ENCODE measurements at regions not wholly inside any gene's neighbourhood (a gene's known extent, or its start where the extent isn't known, plus 50 kb on each side); places are given as distances from the start of the nearest gene placed in this dataset.
A peak's percentile ranks its signal among the peaks of the same experiment; 100 is the strongest.
"Not testable (repeated sequence)": the region's sequence is repeated elsewhere in the genome, so short reads cannot be mapped to it uniquely, and the experiment has no call there.

GRCh38 chr12:131230340-131231031 is 276.8 kb downstream of the ADGRD1 start:
- Mint-ChIP-seq H3K27ac (no peak overlapping the region), H3K27me3 (peaks cover 23% of the 10 kb centered on the region), H3K9me3 (peaks cover 19% of the 10 kb centered on the region), H3K4me3 (no peak overlapping the region), H3K36me3 (ENCODE audit: low read depth) (no peaks in the 10 kb centered on the region), H3K4me1 (ENCODE audit: low read depth) (peaks cover 36% of the 10 kb centered on the region)
- intact Hi-C loops (cut with micrococcal nuclease): no loop called here

- H3K4me1 Mint-ChIP-seq (ENCODE audit: low read depth): peaks cover 36% of the 10 kb centered on the region
- intact Hi-C loops (cut with micrococcal nuclease): no loop called here
These were observed 277.6 kb downstream of the ADGRD1 start for GRCh38 chr12:131231032-131231980.

GRCh38 chr12:131232036-131232435 is 278.3 kb downstream of the ADGRD1 start:
- Mint-ChIP-seq H3K27ac (peak overlapping the region; percentile 43), H3K4me1 (ENCODE audit: low read depth) (peaks cover 36% of the 10 kb centered on the region), H3K4me3 (no peak overlapping the region), H3K36me3 (ENCODE audit: low read depth) (no peaks in the 10 kb centered on the region), H3K27me3 (peaks cover 28% of the 10 kb centered on the region), H3K9me3 (peaks cover 19% of the 10 kb centered on the region)
- intact Hi-C loops (cut with micrococcal nuclease): no loop called here

More at GRCh38 chr12:131231032-131231980, 277.6 kb downstream of the ADGRD1 start:
- Mint-ChIP-seq H3K27me3 (peaks cover 28% of the 10 kb centered on the region), H3K36me3 (ENCODE audit: low read depth) (no peaks in the 10 kb centered on the region), H3K4me3 (no peak overlapping the region), H3K27ac (peak overlapping the region; percentile 43), H3K9me3 (peaks cover 19% of the 10 kb centered on the region)

GRCh38 chr12:131232872-131233271 is 279.2 kb downstream of the ADGRD1 start:
- H3K4me3 Mint-ChIP-seq; intact Hi-C loops (cut with micrococcal nuclease); H3K36me3 Mint-ChIP-seq (ENCODE audit: low read depth); H3K27ac Mint-ChIP-seq: not testable (repeated sequence)
- Mint-ChIP-seq H3K27me3 (peaks cover 28% of the 10 kb centered on the region), H3K4me1 (ENCODE audit: low read depth) (peaks cover 36% of the 10 kb centered on the region), H3K9me3 (peaks cover 19% of the 10 kb centered on the region)

GRCh38 chr12:131233850-131234789 is 280.4 kb downstream of the ADGRD1 start:
- H3K9me3 Mint-ChIP-seq: peaks cover 19% of the 10 kb centered on the region
- H3K36me3 Mint-ChIP-seq (ENCODE audit: low read depth); H3K27ac Mint-ChIP-seq; intact Hi-C loops (cut with micrococcal nuclease); H3K4me3 Mint-ChIP-seq: not testable (repeated sequence)
- peaks cover 36% of the 10 kb centered on the region for H3K4me1 Mint-ChIP-seq (ENCODE audit: low read depth)
- H3K27me3 Mint-ChIP-seq: peaks cover 22% of the 10 kb centered on the region

GRCh38 chr12:131234841-131235271 is 281.1 kb downstream of the ADGRD1 start:
- H3K4me3 Mint-ChIP-seq; H3K36me3 Mint-ChIP-seq (ENCODE audit: low read depth); H3K27ac Mint-ChIP-seq; intact Hi-C loops (cut with micrococcal nuclease): not testable (repeated sequence)
- Mint-ChIP-seq H3K4me1 (ENCODE audit: low read depth) (peaks cover 32% of the 10 kb centered on the region), H3K9me3 (peaks cover 19% of the 10 kb centered on the region), H3K27me3 (peaks cover 14% of the 10 kb centered on the region)

- Mint-ChIP-seq H3K27me3 (peaks cover 4% of the 10 kb centered on the region), H3K4me1 (ENCODE audit: low read depth) (peaks cover 22% of the 10 kb centered on the region), H3K4me3 (no peak overlapping the region), H3K36me3 (ENCODE audit: low read depth) (no peaks in the 10 kb centered on the region), H3K27ac (no peak overlapping the region), H3K9me3 (peaks cover 19% of the 10 kb centered on the region)
- intact Hi-C loops (cut with micrococcal nuclease): no loop called here
These were observed 282.2 kb downstream of the ADGRD1 start for GRCh38 chr12:131235871-131236271.

- Mint-ChIP-seq H3K4me3 (no peak overlapping the region), H3K9me3 (peaks cover 18% of the 10 kb centered on the region), H3K27ac (no peak overlapping the region)
These were observed 285.8 kb downstream of the ADGRD1 start for GRCh38 chr12:131239384-131240094.

GRCh38 chr12:131241517-131241916 is 287.8 kb downstream of the ADGRD1 start:
- Mint-ChIP-seq H3K27me3 (peaks cover 2% of the 10 kb centered on the region), H3K27ac (no peak overlapping the region)

More at GRCh38 chr12:131239384-131240094, 285.8 kb downstream of the ADGRD1 start:
- peaks cover 6% of the 10 kb centered on the region for H3K27me3 Mint-ChIP-seq
- H3K36me3 Mint-ChIP-seq (ENCODE audit: low read depth): no peaks in the 10 kb centered on the region
- no peaks in the 10 kb centered on the region for H3K4me1 Mint-ChIP-seq (ENCODE audit: low read depth)
- intact Hi-C loops (cut with micrococcal nuclease): no loop called here

GRCh38 chr12:131242741-131243496 is 289.2 kb downstream of the ADGRD1 start:
- intact Hi-C loops (cut with micrococcal nuclease): no loop called here
- Mint-ChIP-seq H3K9me3 (peaks cover 18% of the 10 kb centered on the region), H3K4me3 (no peak overlapping the region), H3K4me1 (ENCODE audit: low read depth) (no peaks in the 10 kb centered on the region), H3K27me3 (peaks cover 2% of the 10 kb centered on the region), H3K27ac (no peak overlapping the region), H3K36me3 (ENCODE audit: low read depth) (no peaks in the 10 kb centered on the region)

More at GRCh38 chr12:131241517-131241916, 287.8 kb downstream of the ADGRD1 start:
- Mint-ChIP-seq H3K36me3 (ENCODE audit: low read depth) (no peaks in the 10 kb centered on the region), H3K4me3 (no peak overlapping the region), H3K4me1 (ENCODE audit: low read depth) (no peaks in the 10 kb centered on the region), H3K9me3 (peaks cover 18% of the 10 kb centered on the region)
- intact Hi-C loops (cut with micrococcal nuclease): no loop called here

GRCh38 chr12:131244157-131244688 is 290.5 kb downstream of the ADGRD1 start:
- intact Hi-C loops (cut with micrococcal nuclease); H3K36me3 Mint-ChIP-seq (ENCODE audit: low read depth); H3K4me1 Mint-ChIP-seq (ENCODE audit: low read depth); H3K4me3 Mint-ChIP-seq; H3K27me3 Mint-ChIP-seq; H3K27ac Mint-ChIP-seq: not testable (repeated sequence)
- peaks cover 18% of the 10 kb centered on the region for H3K9me3 Mint-ChIP-seq

GRCh38 chr12:131245161-131245560 is 291.5 kb downstream of the ADGRD1 start:
- H3K36me3 Mint-ChIP-seq (ENCODE audit: low read depth); intact Hi-C loops (cut with micrococcal nuclease); H3K27ac Mint-ChIP-seq; H3K27me3 Mint-ChIP-seq; H3K4me1 Mint-ChIP-seq (ENCODE audit: low read depth); H3K4me3 Mint-ChIP-seq: not testable (repeated sequence)
- H3K9me3 Mint-ChIP-seq: peaks cover 18% of the 10 kb centered on the region

All from dendritic cell treated with granulocyte-macrophage colony-stimulating factor and Interleukin-4, amounts not matched to agents 40 ng/mL and 50 ng/mL, for 4 days (primary cell).